ENCODE measurements at regions not wholly inside any gene's neighbourhood (a gene's known extent, or its start where the extent isn't known, plus 50 kb on each side); places are given as distances from the start of the nearest gene placed in this dataset.

GRCh38 chr5:172573986-172574870, 66.8 kb upstream of the NEURL1B start (continued):
- no peak for TF ChIP-seq NFYB (IDR thresholded peaks at IDR 0.05; ENCODE audit: insufficient read depth, low read depth, low read length)
- TF ChIP-seq CEBPZ (IDR thresholded peaks at IDR 0.05; ENCODE audit: low read depth, low read length) = no peak

- Histone ChIP-seq H3K9ac (ENCODE audit: control insufficient read depth, insufficient read depth, low read length) (no peak overlapping the region), H3K4me1 (ENCODE audit: control insufficient read depth, insufficient read depth, low read length) (no peaks in the 10 kb centered on the region), H3K36me3 (ENCODE audit: control insufficient read depth in 2 of 2, insufficient read depth in 2 of 2, low read length in 1 of 2) (no peaks in the 10 kb centered on the region), H3K9me3 (replicated peaks; ENCODE audit: control insufficient read depth, insufficient read depth, low read length) (no peaks in the 10 kb centered on the region), H3K27me3 (replicated peaks in 1 of 2; ENCODE audit: control insufficient read depth in 2 of 2, insufficient read depth in 2 of 2, low read length in 1 of 2) (no peaks in the 10 kb centered on the region; a peak in 2 of 4 replicates), H2AFZ (ENCODE audit: control insufficient read depth, low read depth, low read length) (no peak overlapping the region), H3K4me3 (no peak overlapping the region), H4K20me1 (ENCODE audit: control insufficient read depth, insufficient read depth) (no peaks in the 10 kb centered on the region), H3K79me2 (ENCODE audit: control insufficient read depth, insufficient read depth, low read length) (no peaks in the 10 kb centered on the region), H3K4me2 (ENCODE audit: control insufficient read depth, insufficient read depth) (no peak overlapping the region), H3K27ac (ENCODE audit: control insufficient read depth, insufficient read depth) (no peak overlapping the region)
- WGBS (ENCODE audit: insufficient coverage, insufficient replicate concordance, low lambda C conversion rate, missing lambda C conversion rate) = 40% methylated on average over 13 of the region's 13 CpGs
- ATAC-seq (no peak), DNase-seq (ENCODE audit: low read depth, low spot score) (no peak), FAIRE-seq (no peak)
- intact Hi-C loops (cut with micrococcal nuclease; ENCODE audit: unreplicated experiment) = no loop called here
- ChIA-PET RAD21 (ENCODE audit: unreplicated experiment) (no interaction called here), POLR2A (no interaction called here), SMC1A (ENCODE audit: uncharacterized antibody, unreplicated experiment) (no interaction called here), CTCF (no interaction called here)
- TF ChIP-seq ZNF207 (IDR thresholded peaks at IDR 0.05; ENCODE audit: borderline replicate concordance) (no peak), NFYB (IDR thresholded peaks at IDR 0.05; ENCODE audit: insufficient read depth, low read depth, low read length) (peak; percentile 34; the same call in 1 of the 2 replicates)
- BruUV-seq (replicated peaks) = no TSS peak
- in situ Hi-C loops (cut with MboI) = no loop called here
These were observed 67.8 kb upstream of the NEURL1B start for GRCh38 chr5:172573120-172573882.

Measured in GM12878 (cell line).